ENCODE measurements at regions not wholly inside any gene's neighbourhood (a gene's known extent, or its start where the extent isn't known, plus 50 kb on each side); places are given as distances from the start of the nearest gene placed in this dataset.

DNA sequence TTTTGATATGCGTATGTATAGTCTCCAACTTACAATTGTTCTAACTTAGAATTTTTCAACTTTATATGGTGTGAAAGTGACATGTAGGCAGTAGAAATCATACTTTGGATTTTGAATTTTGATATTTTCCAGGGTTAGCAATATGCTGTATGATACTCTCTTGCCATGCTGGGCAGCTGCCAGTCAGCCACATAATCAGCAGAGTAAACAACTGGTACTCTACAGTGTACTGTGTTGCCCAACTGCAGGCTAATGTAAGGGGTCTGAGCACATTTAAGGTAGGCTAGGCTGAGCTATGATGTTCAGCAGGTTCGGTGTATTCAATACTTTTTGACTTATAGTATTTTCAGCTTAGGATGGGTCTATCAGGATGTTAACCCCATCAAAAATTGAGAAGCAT, 52.0 kb upstream of the RYK start:
- Histone ChIP-seq H3K9me3 (ENCODE audit: insufficient read depth in 2 of 2, low read depth in 1 of 2, low read length in 1 of 2) (no peaks in the 10 kb centered on the region), H3K27ac (ENCODE audit: low read depth, low read length) (no peak overlapping the region), H2BK5ac (ENCODE audit: low read depth, low read length) (no peak overlapping the region), H3K4ac (replicated peaks; ENCODE audit: insufficient read length, low read depth, low read length) (no peak overlapping the region), H3K79me1 (ENCODE audit: low read depth, low read length) (no peaks in the 10 kb centered on the region), H4K5ac (ENCODE audit: insufficient read length, low read depth, low read length) (no peak overlapping the region), H2BK120ac (replicated peaks; ENCODE audit: low read depth, low read length) (no peak overlapping the region), H3K23me2 (ENCODE audit: low read depth, low read length) (no peaks in the 10 kb centered on the region; the same call in 1 of the 2 replicates), H2BK12ac (ENCODE audit: low read depth, low read length) (no peak overlapping the region), H2BK20ac (ENCODE audit: low read length) (no peak overlapping the region), H2BK15ac (ENCODE audit: low read length) (no peak overlapping the region), H3K27me3 (replicated peaks in 1 of 4; ENCODE audit: control insufficient read depth in 3 of 4, extremely low read depth in 1 of 4, insufficient read depth in 3 of 4, low read length in 3 of 4) (no peaks in the 10 kb centered on the region), H4K20me1 (replicated peaks in 1 of 2; ENCODE audit: control insufficient read depth in 1 of 2, insufficient read depth in 2 of 2, low read length in 2 of 2) (no peaks in the 10 kb centered on the region), H4K91ac (replicated peaks; ENCODE audit: insufficient read length, low read length) (no peak overlapping the region), H3K56ac (replicated peaks; ENCODE audit: insufficient read length, low read depth, low read length) (no peak overlapping the region), H3K4me2 (ENCODE audit: insufficient read depth in 1 of 2, low read depth in 2 of 2, low read length in 2 of 2) (no peak overlapping the region), H3K14ac (ENCODE audit: insufficient read length) (no peak overlapping the region), H3K18ac (ENCODE audit: extremely low read depth, low read length) (no peak overlapping the region), H4K8ac (ENCODE audit: extremely low read depth, insufficient read depth, low read length) (no peak overlapping the region), H3K23ac (ENCODE audit: insufficient read length) (no peak overlapping the region), H3K4me1 (replicated peaks in 1 of 4; ENCODE audit: control insufficient read depth in 3 of 4, insufficient read depth in 4 of 4, low read length in 3 of 4) (0 out of 7 replicates have a peak, but pooled peaks cover 0 to 3% (median 0%) of the 10 kb centered on the region in 4 experiments), H3K4me3 (ENCODE audit: extremely low read depth in 1 of 4, insufficient read depth in 2 of 4, low read depth in 3 of 4, low read length in 4 of 4) (no peak overlapping the region), H2AK5ac (ENCODE audit: low read depth, low read length) (no peak overlapping the region), H3K79me2 (ENCODE audit: control insufficient read depth in 1 of 2, insufficient read depth in 2 of 2, low read length in 2 of 2) (no peaks in the 10 kb centered on the region), H3K36me3 (ENCODE audit: control insufficient read depth in 2 of 4, insufficient read depth in 4 of 4, low read length in 3 of 4) (no peaks in the 10 kb centered on the region), H3K9ac (replicated peaks in 1 of 4; ENCODE audit: extremely low read depth in 1 of 4, low read depth in 3 of 4, low read length in 3 of 4) (no peak overlapping the region), H2AFZ (ENCODE audit: low read length) (no peak overlapping the region)
- FAIRE-seq (no peak), DNase-seq (ENCODE audit: low read depth in 1 of 2, low spot score in 2 of 2) (no peak)
- ChIA-PET POLR2A (ENCODE audit: partially characterized antibody) (interaction anchor here (0.8 to 27.3 kb wide), 4 partner anchors 11 to 61 kb away, joined by 3 to 804 read pairs (median 4); partner anchors contain the start of genes AMOTL2 and RYK), CTCF (ENCODE audit: partially characterized antibody) (interaction anchor here (0.6 to 7.1 kb wide), 18 partner anchors 10 to 375 kb away, joined by 3 to 84 read pairs (median 4); no protein-coding TSS in a partner anchor)
- TF ChIP-seq CREB1 (IDR thresholded peaks at IDR 0.05) = no peak
- TF ChIP-seq ATF3 (IDR thresholded peaks at IDR 0.05; ENCODE audit: insufficient read depth, low read depth, low read length) = no peak
- no peak for TF ChIP-seq RNF2 (IDR thresholded peaks at IDR 0.05; ENCODE audit: borderline replicate concordance, low read depth, low read length, missing control alignments, poor library complexity, severe bottlenecking)
- 68% methylated on average over 2 of the region's 2 CpGs; no CpG with 5 or more reads in 1 of the 2 experiments for WGBS, 2 experiments (ENCODE audit: extremely low coverage in 1 of 2, insufficient coverage in 1 of 2, insufficient read length in 1 of 2, insufficient replicate concordance in 2 of 2, low coverage in 1 of 2, low lambda C conversion rate in 2 of 2, missing lambda C conversion rate in 1 of 2)

Measured in H1 (cell line).